ENCODE measurements at regions not wholly inside any gene's neighbourhood (a gene's known extent, or its start where the extent isn't known, plus 50 kb on each side); places are given as distances from the start of the nearest gene placed in this dataset.

GRCh38 chr7:7127773-7128172 is 54.6 kb upstream of the C1GALT1 start:
- no peak for DNase-seq

- DNase-seq, result no peak
These were observed 53.0 kb upstream of the C1GALT1 start for GRCh38 chr7:7129381-7129780.

DNA sequence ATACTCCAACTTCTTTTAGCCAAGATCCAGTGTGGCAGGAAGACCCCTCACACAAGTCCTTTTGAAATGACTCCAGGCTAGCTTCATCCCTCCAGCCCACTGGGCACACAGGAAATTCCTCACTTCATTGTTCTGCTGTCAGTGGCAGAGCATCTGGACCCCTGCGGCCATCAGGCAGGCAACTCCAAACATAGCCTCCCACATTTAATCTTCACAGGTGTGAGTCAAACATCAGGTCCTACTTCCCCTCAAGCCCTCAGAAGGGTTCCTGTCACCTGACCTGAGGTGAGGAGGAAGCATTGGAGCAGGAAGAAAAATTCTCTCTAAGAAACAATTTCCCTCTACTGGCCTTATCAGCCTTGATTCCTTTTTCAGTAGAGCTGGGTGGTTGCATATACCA is 51.1 kb upstream of the C1GALT1 start:
- DNase-seq, result no peak

All from amniotic stem cell (primary cell).